ENCODE measurements at regions not wholly inside any gene's neighbourhood (a gene's known extent, or its start where the extent isn't known, plus 50 kb on each side); places are given as distances from the start of the nearest gene placed in this dataset.
A peak's percentile ranks its signal among the peaks of the same experiment; 100 is the strongest.
"Not testable (repeated sequence)": the region's sequence is repeated elsewhere in the genome, so short reads cannot be mapped to it uniquely, and the experiment has no call there.

GRCh38 chr1:116841569-116842344, 68.0 kb upstream of the PTGFRN start:
- no peaks in the 10 kb centered on the region for H3K36me3 ChIP-seq (ENCODE audit: insufficient read depth, low read length)
- H3K4me1 ChIP-seq (ENCODE audit: insufficient read depth, low read length): no peaks in the 10 kb centered on the region
- H3K9ac ChIP-seq (ENCODE audit: low read depth, low read length): no peak overlapping the region
- H3K9me3 ChIP-seq (ENCODE audit: control insufficient read depth, insufficient read depth, low read length): peaks cover 3% of the 10 kb centered on the region

DNA sequence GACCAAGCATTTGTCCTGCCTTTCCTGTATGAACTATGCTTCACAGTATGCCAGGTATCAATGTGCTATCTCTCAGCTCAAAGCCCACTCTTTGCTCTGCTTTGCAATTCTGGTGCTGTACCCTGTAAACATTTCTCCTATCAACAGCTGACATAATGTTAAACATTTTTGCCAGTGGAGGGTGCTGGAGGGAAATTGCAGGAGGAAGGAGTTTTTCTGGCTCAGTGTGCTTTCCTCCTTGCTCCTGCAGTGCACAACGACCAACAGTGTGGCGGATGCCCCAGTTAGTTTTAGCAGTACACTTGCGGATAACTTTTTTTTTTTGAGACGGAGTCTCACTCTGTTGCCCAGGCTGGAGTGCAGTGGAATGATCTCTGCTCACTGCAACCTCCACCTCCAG, 67.1 kb upstream of the PTGFRN start:
- H3K4me1 ChIP-seq (ENCODE audit: insufficient read depth, low read length): no peaks in the 10 kb centered on the region; the same call in 1 of the 2 replicates
- H3K9me3 ChIP-seq (ENCODE audit: control insufficient read depth, insufficient read depth, low read length): no peaks in the 10 kb centered on the region; the same call in 1 of the 2 replicates
- no peak overlapping the region for H3K9ac ChIP-seq (ENCODE audit: low read depth, low read length)
- no peaks in the 10 kb centered on the region for H3K36me3 ChIP-seq (ENCODE audit: insufficient read depth, low read length)

- Histone ChIP-seq H3K9me3 (ENCODE audit: control insufficient read depth, insufficient read depth, low read length) (no peaks in the 10 kb centered on the region; the same call in 1 of the 2 replicates), H3K36me3 (ENCODE audit: insufficient read depth, low read length) (no peaks in the 10 kb centered on the region), H3K4me1 (ENCODE audit: insufficient read depth, low read length) (no peaks in the 10 kb centered on the region; the same call in 1 of the 2 replicates), H3K9ac (ENCODE audit: low read depth, low read length) (no peak overlapping the region)
Measured at GRCh38 chr1:116844775-116845174, 64.9 kb upstream of the PTGFRN start.

GRCh38 chr1:116847190-116847589, 62.5 kb upstream of the PTGFRN start:
- Histone ChIP-seq H3K9me3 (ENCODE audit: control insufficient read depth, insufficient read depth, low read length) (no peaks in the 10 kb centered on the region; the same call in 1 of the 2 replicates), H3K4me1 (ENCODE audit: insufficient read depth, low read length) (peaks cover 4% of the 10 kb centered on the region), H3K9ac (ENCODE audit: low read depth, low read length) (no peak overlapping the region), H3K36me3 (ENCODE audit: insufficient read depth, low read length) (no peaks in the 10 kb centered on the region)

GRCh38 chr1:116847688-116848531, 61.8 kb upstream of the PTGFRN start:
- Histone ChIP-seq H3K4me1 (ENCODE audit: insufficient read depth, low read length) (peaks cover 11% of the 10 kb centered on the region), H3K9ac (ENCODE audit: low read depth, low read length) (no peak overlapping the region), H3K36me3 (ENCODE audit: insufficient read depth, low read length) (no peaks in the 10 kb centered on the region), H3K9me3 (ENCODE audit: control insufficient read depth, insufficient read depth, low read length) (no peaks in the 10 kb centered on the region; the same call in 1 of the 2 replicates)

- Histone ChIP-seq H3K36me3 (ENCODE audit: insufficient read depth, low read length) (no peaks in the 10 kb centered on the region), H3K4me1 (ENCODE audit: insufficient read depth, low read length) (peaks cover 30% of the 10 kb centered on the region), H3K9me3 (ENCODE audit: control insufficient read depth, insufficient read depth, low read length) (no peaks in the 10 kb centered on the region), H3K9ac (ENCODE audit: low read depth, low read length) (no peak overlapping the region)
Measured at GRCh38 chr1:116850436-116850835, 59.3 kb upstream of the PTGFRN start.

- H3K36me3 ChIP-seq (ENCODE audit: insufficient read depth, low read length); H3K9ac ChIP-seq (ENCODE audit: low read depth, low read length); H3K9me3 ChIP-seq (ENCODE audit: control insufficient read depth, insufficient read depth, low read length): not testable (repeated sequence)
- H3K4me1 ChIP-seq (ENCODE audit: insufficient read depth, low read length): peaks cover 37% of the 10 kb centered on the region
Measured at GRCh38 chr1:116851189-116851588, 58.5 kb upstream of the PTGFRN start.

- no peak overlapping the region for H3K9ac ChIP-seq (ENCODE audit: low read depth, low read length)
- H3K9me3 ChIP-seq (ENCODE audit: control insufficient read depth, insufficient read depth, low read length): no peaks in the 10 kb centered on the region
- no peaks in the 10 kb centered on the region for H3K36me3 ChIP-seq (ENCODE audit: insufficient read depth, low read length)
- peaks cover 40% of the 10 kb centered on the region for H3K4me1 ChIP-seq (ENCODE audit: insufficient read depth, low read length)
Measured at GRCh38 chr1:116851846-116852245, 57.9 kb upstream of the PTGFRN start.

- peaks cover 40% of the 10 kb centered on the region for H3K4me1 ChIP-seq (ENCODE audit: insufficient read depth, low read length)
- H3K9ac ChIP-seq (ENCODE audit: low read depth, low read length): no peak overlapping the region
- no peaks in the 10 kb centered on the region for H3K9me3 ChIP-seq (ENCODE audit: control insufficient read depth, insufficient read depth, low read length)
- no peaks in the 10 kb centered on the region for H3K36me3 ChIP-seq (ENCODE audit: insufficient read depth, low read length)
Measured at GRCh38 chr1:116852367-116852766, 57.3 kb upstream of the PTGFRN start.

GRCh38 chr1:116852910-116853309, 56.8 kb upstream of the PTGFRN start:
- H3K4me1 ChIP-seq (ENCODE audit: insufficient read depth, low read length): peaks cover 40% of the 10 kb centered on the region
- no peak overlapping the region for H3K9ac ChIP-seq (ENCODE audit: low read depth, low read length)
- H3K36me3 ChIP-seq (ENCODE audit: insufficient read depth, low read length): no peaks in the 10 kb centered on the region
- no peaks in the 10 kb centered on the region for H3K9me3 ChIP-seq (ENCODE audit: control insufficient read depth, insufficient read depth, low read length)

- Histone ChIP-seq H3K4me1 (ENCODE audit: insufficient read depth, low read length) (peaks cover 43% of the 10 kb centered on the region), H3K9ac (ENCODE audit: low read depth, low read length) (peak overlapping the region; percentile 32), H3K36me3 (ENCODE audit: insufficient read depth, low read length) (no peaks in the 10 kb centered on the region), H3K9me3 (ENCODE audit: control insufficient read depth, insufficient read depth, low read length) (no peaks in the 10 kb centered on the region)
Measured at GRCh38 chr1:116853680-116854402, 55.9 kb upstream of the PTGFRN start.

DNA sequence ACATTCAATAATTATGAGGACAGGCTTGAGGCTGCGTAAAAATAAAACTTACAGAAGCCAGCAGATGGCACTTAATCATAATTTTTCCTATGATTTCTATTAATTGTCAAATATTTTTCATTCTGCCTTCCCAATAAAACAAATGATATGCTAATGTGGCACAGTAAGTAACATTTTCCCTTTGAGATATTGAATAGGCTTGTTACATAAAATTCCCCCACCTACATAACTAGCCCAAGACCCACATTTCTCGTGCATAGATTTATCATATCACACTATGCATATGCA, 55.4 kb upstream of the PTGFRN start:
- no peaks in the 10 kb centered on the region for H3K36me3 ChIP-seq (ENCODE audit: insufficient read depth, low read length)
- H3K4me1 ChIP-seq (ENCODE audit: insufficient read depth, low read length): peaks cover 43% of the 10 kb centered on the region
- H3K9ac ChIP-seq (ENCODE audit: low read depth, low read length): peak overlapping the region; percentile 32
- no peaks in the 10 kb centered on the region for H3K9me3 ChIP-seq (ENCODE audit: control insufficient read depth, insufficient read depth, low read length)

- Histone ChIP-seq H3K4me1 (ENCODE audit: insufficient read depth, low read length) (peaks cover 44% of the 10 kb centered on the region), H3K9ac (ENCODE audit: low read depth, low read length) (no peak overlapping the region), H3K36me3 (ENCODE audit: insufficient read depth, low read length) (no peaks in the 10 kb centered on the region), H3K9me3 (ENCODE audit: control insufficient read depth, insufficient read depth, low read length) (no peaks in the 10 kb centered on the region)
Measured at GRCh38 chr1:116854716-116855115, 55.0 kb upstream of the PTGFRN start.

DNA sequence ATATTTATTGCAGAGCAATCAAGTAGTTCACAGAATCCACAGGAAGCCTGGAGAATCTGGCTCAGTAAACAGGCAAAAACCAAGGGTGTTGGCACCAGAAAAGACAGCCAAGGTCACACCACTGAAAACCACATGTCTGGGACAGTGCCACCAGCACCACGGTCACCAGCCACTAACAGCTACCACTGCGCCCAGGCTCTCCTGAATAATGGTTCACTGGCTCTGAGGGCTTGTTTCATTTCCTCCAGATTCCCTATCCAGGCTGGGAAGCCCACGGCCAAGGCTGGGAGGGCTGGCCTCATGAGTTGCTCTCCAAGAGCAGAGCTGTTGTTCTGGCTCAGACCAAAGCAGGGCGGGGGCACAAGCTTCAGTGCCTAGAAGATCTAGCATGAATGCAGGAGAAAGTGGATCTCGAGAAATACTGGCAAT, 54.5 kb upstream of the PTGFRN start:
- no peak overlapping the region for H3K9ac ChIP-seq (ENCODE audit: low read depth, low read length)
- H3K9me3 ChIP-seq (ENCODE audit: control insufficient read depth, insufficient read depth, low read length): no peaks in the 10 kb centered on the region
- peaks cover 49% of the 10 kb centered on the region for H3K4me1 ChIP-seq (ENCODE audit: insufficient read depth, low read length)
- H3K36me3 ChIP-seq (ENCODE audit: insufficient read depth, low read length): no peaks in the 10 kb centered on the region

All from ES-I3 (cell line).